ENCODE measurements at regions not wholly inside any gene's neighbourhood (a gene's known extent, or its start where the extent isn't known, plus 50 kb on each side); places are given as distances from the start of the nearest gene placed in this dataset.

GRCh38 chr11:42465623-42466022, 846.2 kb upstream of the API5 start:
- no peak for TF ChIP-seq CTCF (IDR thresholded peaks at IDR 0.05)
- peaks cover 0 to 7% (median 0%) of the 10 kb centered on the region in 7 donors for H3K9me3 Mint-ChIP-seq
- WGBS (ENCODE audit: insufficient coverage), result no CpG with 5 or more reads among the region's 2 CpGs

GRCh38 chr11:42473106-42473505, 838.7 kb upstream of the API5 start:
- Mint-ChIP-seq H3K27me3 (ENCODE audit: low read depth in 3 of 3) (no peaks in the 10 kb centered on the region), H3K36me3 (no peaks in the 10 kb centered on the region), H3K9me3 (peaks cover 0 to 3% (median 0%) of the 10 kb centered on the region in 7 donors), H3K27ac (no peak overlapping the region), H3K4me1 (no peaks in the 10 kb centered on the region), H3K4me3 (peak overlapping the region in 1 of 2 donors; percentile 8)
- no peak for DNase-seq
- WGBS (ENCODE audit: insufficient coverage), result 92% methylated on average over 4 of the region's 4 CpGs
- H3K79me2 ChIP-seq (ENCODE audit: insufficient read depth, low read length), result no peaks in the 10 kb centered on the region
- no peak overlapping the region for H3K4me2 ChIP-seq (replicated peaks; ENCODE audit: extremely low read depth, low read length, poor library complexity, severe bottlenecking)
- H3K27me3 ChIP-seq (ENCODE audit: control insufficient read depth in 2 of 2, insufficient read depth in 2 of 2, low read length in 2 of 2), result no peaks in the 10 kb centered on the region
- H3K36me3 ChIP-seq (replicated peaks in 1 of 2; ENCODE audit: control insufficient read depth in 1 of 2, insufficient read depth in 2 of 2, low read length in 2 of 2), result no peaks in the 10 kb centered on the region
- intact Hi-C loops (cut with micrococcal nuclease), result no loop called here
- TF ChIP-seq CTCF (IDR thresholded peaks at IDR 0.05), result no peak
- H3K4me3 ChIP-seq (replicated peaks in 1 of 3; ENCODE audit: low read depth in 2 of 3, low read length in 3 of 3), result no peak overlapping the region
- H2AFZ ChIP-seq (ENCODE audit: insufficient read depth, low read depth, low read length, poor library complexity, severe bottlenecking), result no peak overlapping the region
- no peaks in the 10 kb centered on the region for H4K20me1 ChIP-seq (ENCODE audit: insufficient read depth, low read length)
- H3K4me1 ChIP-seq (ENCODE audit: control insufficient read depth in 1 of 2, insufficient read depth in 2 of 2, low read length in 2 of 2), result no peaks in the 10 kb centered on the region
- no peaks in the 10 kb centered on the region for H3K9me3 ChIP-seq (replicated peaks in 1 of 2; ENCODE audit: control insufficient read depth in 1 of 2, insufficient read depth in 1 of 2, low read length in 2 of 2)
- no peak overlapping the region for H3K27ac ChIP-seq (ENCODE audit: low read depth in 1 of 2, low read length in 2 of 2)
- H3K9ac ChIP-seq (ENCODE audit: insufficient read depth, low read length, poor library complexity, severe bottlenecking), result no peak overlapping the region

More at GRCh38 chr11:42465623-42466022, 846.2 kb upstream of the API5 start:
- Mint-ChIP-seq H3K27ac (no peak overlapping the region), H3K36me3 (no peaks in the 10 kb centered on the region), H3K27me3 (ENCODE audit: low read depth in 3 of 3) (no peaks in the 10 kb centered on the region), H3K4me3 (no peak overlapping the region), H3K4me1 (no peaks in the 10 kb centered on the region)
- no peak overlapping the region for H2AFZ ChIP-seq (ENCODE audit: insufficient read depth, low read depth, low read length, poor library complexity, severe bottlenecking)
- H3K27me3 ChIP-seq (ENCODE audit: control insufficient read depth in 2 of 2, insufficient read depth in 2 of 2, low read length in 2 of 2), result no peaks in the 10 kb centered on the region
- no peak for DNase-seq
- no peaks in the 10 kb centered on the region for H3K36me3 ChIP-seq (replicated peaks in 1 of 2; ENCODE audit: control insufficient read depth in 1 of 2, insufficient read depth in 2 of 2, low read length in 2 of 2)
- H3K9ac ChIP-seq (ENCODE audit: insufficient read depth, low read length, poor library complexity, severe bottlenecking), result no peak overlapping the region
- H3K27ac ChIP-seq (ENCODE audit: low read depth in 1 of 2, low read length in 2 of 2), result no peak overlapping the region
- H3K4me3 ChIP-seq (replicated peaks in 1 of 3; ENCODE audit: low read depth in 2 of 3, low read length in 3 of 3), result no peak overlapping the region
- no peaks in the 10 kb centered on the region for H3K4me1 ChIP-seq (ENCODE audit: control insufficient read depth in 1 of 2, insufficient read depth in 2 of 2, low read length in 2 of 2)
- H3K4me2 ChIP-seq (replicated peaks; ENCODE audit: extremely low read depth, low read length, poor library complexity, severe bottlenecking), result no peak overlapping the region
- intact Hi-C loops (cut with micrococcal nuclease), result no loop called here
- no peaks in the 10 kb centered on the region for H4K20me1 ChIP-seq (ENCODE audit: insufficient read depth, low read length)
- H3K79me2 ChIP-seq (ENCODE audit: insufficient read depth, low read length), result no peaks in the 10 kb centered on the region
- peaks cover 0 to 6% of the 10 kb centered on the region in 2 donors for H3K9me3 ChIP-seq (replicated peaks in 1 of 2; ENCODE audit: control insufficient read depth in 1 of 2, insufficient read depth in 1 of 2, low read length in 2 of 2)
